ENCODE measurements at regions not wholly inside any gene's neighbourhood (a gene's known extent, or its start where the extent isn't known, plus 50 kb on each side); places are given as distances from the start of the nearest gene placed in this dataset.

- intact Hi-C loops (cut with micrococcal nuclease; ENCODE audit: unreplicated experiment) = no loop called here
- H3K9ac ChIP-seq (ENCODE audit: control insufficient read depth, insufficient read depth, low read length) = no peak overlapping the region
- DNase-seq (ENCODE audit: low read depth, low spot score) = no peak
- no peak for TF ChIP-seq SMAD1 (IDR thresholded peaks at IDR 0.05; ENCODE audit: low read depth, partially characterized antibody)
- no peak for TF ChIP-seq NFYA (IDR thresholded peaks at IDR 0.05; ENCODE audit: borderline replicate concordance, low read depth, low read length)
- no peak for TF ChIP-seq CEBPZ (IDR thresholded peaks at IDR 0.05; ENCODE audit: low read depth, low read length)
- no peak for TF ChIP-seq BHLHE40 (IDR thresholded peaks at IDR 0.05; ENCODE audit: borderline replicate concordance in 1 of 2, low read depth in 2 of 2, low read length in 1 of 2)
- no peak for TF ChIP-seq POLR2AphosphoS2 (IDR thresholded peaks at IDR 0.05; ENCODE audit: low read depth, low read length)
- no peak for TF ChIP-seq EGR1 (IDR thresholded peaks at IDR 0.05; ENCODE audit: borderline replicate concordance in 1 of 2, low read depth in 2 of 2, low read length in 2 of 2)
- TF ChIP-seq BCL3 (IDR thresholded peaks at IDR 0.05; ENCODE audit: borderline replicate concordance, insufficient read depth, low read depth, low read length, poor library complexity, severe bottlenecking) = no peak
- TF ChIP-seq KAT2A (conservative IDR thresholded peaks at IDR 0.05; ENCODE audit: control insufficient read depth, low read depth, low read length) = no peak
- no peak for TF ChIP-seq PBX3 (IDR thresholded peaks at IDR 0.05; ENCODE audit: insufficient replicate concordance, low read depth, low read length)
- no peak for TF ChIP-seq ZSCAN29 (IDR thresholded peaks at IDR 0.05)
- TF ChIP-seq HDAC6 (IDR thresholded peaks at IDR 0.05; ENCODE audit: unreplicated experiment) = no peak
- TF ChIP-seq CHD2 (IDR thresholded peaks at IDR 0.05; ENCODE audit: borderline replicate concordance, low read depth, low read length) = no peak
- POLR2A ChIA-PET = interaction anchor here (0.6 kb wide), 1 partner anchor 556 kb away, joined by 3 read pairs; no protein-coding TSS in a partner anchor
- CTCF ChIA-PET = no interaction called here
- H4K20me1 ChIP-seq (ENCODE audit: control insufficient read depth, insufficient read depth) = no peaks in the 10 kb centered on the region
- no peak overlapping the region for H3K4me3 ChIP-seq
- BruUV-seq (replicated peaks) = no TSS peak
- FAIRE-seq = no peak
- no peaks in the 10 kb centered on the region for H3K27me3 ChIP-seq (replicated peaks in 1 of 2; ENCODE audit: control insufficient read depth in 2 of 2, insufficient read depth in 2 of 2, low read length in 1 of 2)
- H3K36me3 ChIP-seq (ENCODE audit: control insufficient read depth in 2 of 2, insufficient read depth in 2 of 2, low read length in 1 of 2) = peaks cover 4 to 41% of the 10 kb centered on the region in 2 experiments; a peak in 3 of 4 replicates
- H3K4me1 ChIP-seq (ENCODE audit: control insufficient read depth, insufficient read depth, low read length) = no peaks in the 10 kb centered on the region
- no peaks in the 10 kb centered on the region for H3K9me3 ChIP-seq (replicated peaks; ENCODE audit: control insufficient read depth, insufficient read depth, low read length)
- RAD21 ChIA-PET (ENCODE audit: unreplicated experiment) = interaction anchor here (0.7 kb wide), 1 partner anchor 66 kb away, joined by 3 read pairs; no protein-coding TSS in a partner anchor
- no peak overlapping the region for H3K27ac ChIP-seq (ENCODE audit: control insufficient read depth, insufficient read depth)
- H2AFZ ChIP-seq (ENCODE audit: control insufficient read depth, low read depth, low read length) = no peak overlapping the region
- SMC1A ChIA-PET (ENCODE audit: uncharacterized antibody, unreplicated experiment) = no interaction called here
- no peak for ATAC-seq
- H3K4me2 ChIP-seq (ENCODE audit: control insufficient read depth, insufficient read depth) = no peak overlapping the region
- no peaks in the 10 kb centered on the region for H3K79me2 ChIP-seq (ENCODE audit: control insufficient read depth, insufficient read depth, low read length)
- 88% methylated on average over 23 of the region's 23 CpGs for WGBS (ENCODE audit: insufficient coverage, insufficient replicate concordance, low lambda C conversion rate, missing lambda C conversion rate)
- in situ Hi-C loops (cut with MboI) = no loop called here
Measured at GRCh38 chr12:124428136-124428791, 133.4 kb downstream of the RFLNA start.

Data from GM12878 (cell line).